ENCODE measurements at regions not wholly inside any gene's neighbourhood (a gene's known extent, or its start where the extent isn't known, plus 50 kb on each side); places are given as distances from the start of the nearest gene placed in this dataset.

- TF ChIP-seq SMC3 (IDR thresholded peaks at IDR 0.05; ENCODE audit: low read depth, low read length), result no peak
Measured at GRCh38 chr3:180274536-180274935, 237.8 kb upstream of the PEX5L start (continued).

- H3K9me2 ChIP-seq, result no peaks in the 10 kb centered on the region
- POLR2A ChIA-PET, result no interaction called here
- DNase-seq, result no peak
- 39% methylated on average over 2 of the region's 2 CpGs for WGBS (ENCODE audit: low lambda C conversion rate)
- H3K4me2 ChIP-seq, result no peak overlapping the region
- H3K9ac ChIP-seq, result no peak overlapping the region
- H3K36me3 ChIP-seq (replicated peaks in 1 of 2; ENCODE audit: control insufficient read depth in 1 of 2, insufficient read depth in 2 of 2, low read length in 1 of 2), result no peaks in the 10 kb centered on the region
- H3K4me3 ChIP-seq (ENCODE audit: low read depth in 2 of 2, low read length in 1 of 2), result no peak overlapping the region
- no peak overlapping the region for H3K27ac ChIP-seq (ENCODE audit: low read depth in 2 of 2, low read length in 1 of 2)
- 0 out of 2 replicates have a peak overlapping the region, but pooled peaks have one; percentile 39 for H2AFZ ChIP-seq (ENCODE audit: low read depth)
- TF ChIP-seq TAF1 (IDR thresholded peaks at IDR 0.05; ENCODE audit: borderline replicate concordance, low read depth, low read length), result no peak
- no peaks in the 10 kb centered on the region for H3K4me1 ChIP-seq (ENCODE audit: control insufficient read depth in 1 of 2, insufficient read depth in 2 of 2, low read depth in 1 of 2, low read length in 1 of 2)
- H3K79me2 ChIP-seq (ENCODE audit: insufficient read depth), result no peaks in the 10 kb centered on the region
- CTCF ChIA-PET, result no interaction called here
- no peaks in the 10 kb centered on the region for H4K20me1 ChIP-seq (ENCODE audit: insufficient read depth)
- no peaks in the 10 kb centered on the region for H3F3A ChIP-seq (replicated peaks; ENCODE audit: insufficient read depth)
- H3K9me3 ChIP-seq, result no peaks in the 10 kb centered on the region
- no peaks in the 10 kb centered on the region for H3K27me3 ChIP-seq (ENCODE audit: insufficient read depth)
Measured at GRCh38 chr3:180275176-180275575, 238.4 kb upstream of the PEX5L start.

DNA sequence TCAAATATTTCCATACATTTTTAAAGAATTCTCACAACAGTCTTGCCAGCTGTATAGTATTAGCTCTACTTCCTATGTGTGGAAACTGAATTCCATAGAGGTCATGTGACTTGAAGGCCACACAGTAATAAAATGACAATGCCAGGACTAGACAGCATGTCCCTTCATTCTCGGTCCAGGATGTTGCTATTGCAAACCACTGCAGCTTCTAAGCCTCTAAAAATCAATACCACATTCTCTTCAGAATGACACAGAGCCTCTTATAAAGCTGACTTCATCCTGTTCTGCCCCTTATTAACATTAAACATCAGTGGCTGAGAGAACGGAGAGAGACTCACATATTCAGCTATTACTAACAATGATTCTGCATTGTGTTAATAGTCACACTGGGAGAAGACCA, 240.3 kb upstream of the PEX5L start:
- Histone ChIP-seq H4K20me1 (ENCODE audit: insufficient read depth) (no peaks in the 10 kb centered on the region), H3K9me3 (no peaks in the 10 kb centered on the region), H3K27ac (ENCODE audit: low read depth in 2 of 2, low read length in 1 of 2) (peak overlapping the region in 1 of 2 experiments; percentile 25; a peak in 1 of 4 replicates), H3K27me3 (ENCODE audit: insufficient read depth) (no peaks in the 10 kb centered on the region), H3K4me2 (no peak overlapping the region), H3F3A (replicated peaks; ENCODE audit: insufficient read depth) (no peaks in the 10 kb centered on the region), H3K4me3 (ENCODE audit: low read depth in 2 of 2, low read length in 1 of 2) (no peak overlapping the region), H3K4me1 (ENCODE audit: control insufficient read depth in 1 of 2, insufficient read depth in 2 of 2, low read depth in 1 of 2, low read length in 1 of 2) (no peaks in the 10 kb centered on the region), H3K79me2 (ENCODE audit: insufficient read depth) (no peaks in the 10 kb centered on the region), H2AFZ (ENCODE audit: low read depth) (peak overlapping the region; percentile 6; the same call in 1 of the 2 replicates), H3K36me3 (replicated peaks in 1 of 2; ENCODE audit: control insufficient read depth in 1 of 2, insufficient read depth in 2 of 2, low read length in 1 of 2) (no peaks in the 10 kb centered on the region), H3K9ac (no peak overlapping the region), H3K9me2 (no peaks in the 10 kb centered on the region)
- 38% methylated on average over 2 of the region's 2 CpGs for WGBS (ENCODE audit: low lambda C conversion rate)
- POLR2A ChIA-PET, result no interaction called here
- TF ChIP-seq FOXJ3 (CRISPR knock-in tag; IDR thresholded peaks at IDR 0.05), result no peak
- peak; percentile 66; the same call in 1 of the 2 replicates for TF ChIP-seq USF1 (IDR thresholded peaks at IDR 0.05; ENCODE audit: borderline replicate concordance, low read depth)
- TF ChIP-seq RFX5 (IDR thresholded peaks at IDR 0.05; ENCODE audit: low read length), result no peak
- no peak for DNase-seq
- CTCF ChIA-PET, result no interaction called here

GRCh38 chr3:180278583-180279188, 241.9 kb upstream of the PEX5L start:
- no peaks in the 10 kb centered on the region for H3K79me2 ChIP-seq (ENCODE audit: insufficient read depth)
- ChIA-PET POLR2A (no interaction called here), CTCF (interaction anchor here (0.8 kb wide), 1 partner anchor 10 kb away, joined by 3 read pairs; no protein-coding TSS in a partner anchor)
- H3F3A ChIP-seq (replicated peaks; ENCODE audit: insufficient read depth), result no peaks in the 10 kb centered on the region
- H2AFZ ChIP-seq (ENCODE audit: low read depth), result peak overlapping the region; percentile 69; the same call in 1 of the 2 replicates
- no peak overlapping the region for H3K9ac ChIP-seq
- no peaks in the 10 kb centered on the region for H3K36me3 ChIP-seq (replicated peaks in 1 of 2; ENCODE audit: control insufficient read depth in 1 of 2, insufficient read depth in 2 of 2, low read length in 1 of 2)
- no peaks in the 10 kb centered on the region for H3K9me3 ChIP-seq
- H3K4me1 ChIP-seq (ENCODE audit: control insufficient read depth in 1 of 2, insufficient read depth in 2 of 2, low read depth in 1 of 2, low read length in 1 of 2), result no peaks in the 10 kb centered on the region
- H4K20me1 ChIP-seq (ENCODE audit: insufficient read depth), result no peaks in the 10 kb centered on the region
- no peak overlapping the region for H3K27ac ChIP-seq (ENCODE audit: low read depth in 2 of 2, low read length in 1 of 2)
- H3K27me3 ChIP-seq (ENCODE audit: insufficient read depth), result no peaks in the 10 kb centered on the region
- DNase-seq, result no peak
- WGBS (ENCODE audit: low lambda C conversion rate), result 41% methylated on average over 2 of the region's 2 CpGs
- no peak overlapping the region for H3K4me2 ChIP-seq
- no peaks in the 10 kb centered on the region for H3K9me2 ChIP-seq
- peak overlapping the region in 1 of 2 experiments; percentile 15; a peak in 1 of 4 replicates for H3K4me3 ChIP-seq (ENCODE audit: low read depth in 2 of 2, low read length in 1 of 2)
- no peak for TF ChIP-seq FOXM1 (IDR thresholded peaks at IDR 0.05; ENCODE audit: low read depth)
- no peak for TF ChIP-seq NRF1 (IDR thresholded peaks at IDR 0.05; ENCODE audit: low read depth, low read length)
- TF ChIP-seq USF2 (IDR thresholded peaks at IDR 0.05; ENCODE audit: borderline replicate concordance, low read depth, low read length), result no peak
- TF ChIP-seq SIN3A (IDR thresholded peaks at IDR 0.05; ENCODE audit: borderline replicate concordance, low read depth, low read length), result no peak
- TF ChIP-seq TEAD4 (IDR thresholded peaks at IDR 0.05; ENCODE audit: borderline replicate concordance, insufficient read depth), result no peak
- no peak for TF ChIP-seq RCOR1 (IDR thresholded peaks at IDR 0.05; ENCODE audit: low read length)
- no peak for TF ChIP-seq SMC3 (IDR thresholded peaks at IDR 0.05; ENCODE audit: low read depth, low read length)
- no peak for TF ChIP-seq GABPA (IDR thresholded peaks at IDR 0.05; ENCODE audit: low read depth)
- TF ChIP-seq ELF1 (IDR thresholded peaks at IDR 0.05), result no peak
- TF ChIP-seq RFX5 (IDR thresholded peaks at IDR 0.05; ENCODE audit: low read length), result no peak
- no peak for TF ChIP-seq MEF2A (IDR thresholded peaks at IDR 0.05; ENCODE audit: borderline replicate concordance, low read depth)
- TF ChIP-seq IRF3 (IDR thresholded peaks at IDR 0.05; ENCODE audit: low read depth, low read length), result no peak
- no peak for TF ChIP-seq TAF1 (IDR thresholded peaks at IDR 0.05; ENCODE audit: borderline replicate concordance, low read depth, low read length)
- TF ChIP-seq EZH2phosphoT487 (IDR thresholded peaks at IDR 0.05; ENCODE audit: borderline replicate concordance, low read depth), result no peak
- no peak for TF ChIP-seq TCF12 (IDR thresholded peaks at IDR 0.05)

Data from SK-N-SH (cell line).